Activated CD8-positive, alpha-beta T cell treated with anti-CD3 and anti-CD28 coated beads for 36 hours (primary cell): ENCODE measurements at regions not wholly inside any gene's neighbourhood (a gene's known extent, or its start where the extent isn't known, plus 50 kb on each side); places are given as distances from the start of the nearest gene placed in this dataset.

Experiments
- ATAC-seq: fragments of 200-7000 bp; cut with Tn5 transposase; one replicate; pipeline ENCODE4 v1.10.0; 2021; ENCODE audit warnings: mild to moderate bottlenecking, moderate library complexity
- CTCF ChIA-PET: fragments of 350-600 bp; sonication (Branson Sonifier 250); formaldehyde crosslinking; loops from one replicate; lab custom pipeline; 2021; ENCODE audit warnings: antibody characterized with exemption; lab: Charles Lee
- POLR2A ChIA-PET: fragments of 350-600 bp; sonication (Branson Sonifier 250); formaldehyde crosslinking; loops from one replicate; lab custom pipeline; 2021; ENCODE audit warnings: antibody characterized with exemption; lab: Charles Lee
- DNase-seq: peaks from one replicate; pipeline ENCODE4 v3.0.0-alpha.2; 2020
- H3K27ac Mint-ChIP-seq: one replicate; pipeline ENCODE4 v1.8.0; 2021; ENCODE audit warnings: mild to moderate bottlenecking, mixed read lengths
- H3K27me3 Mint-ChIP-seq: one replicate; pipeline ENCODE4 v1.8.0; 2021; ENCODE audit warnings: mixed read lengths
- H3K36me3 Mint-ChIP-seq: one replicate; pipeline ENCODE4 v1.8.0; 2021; ENCODE audit warnings: low read depth, mixed read lengths
- H3K4me1 Mint-ChIP-seq: one replicate; pipeline ENCODE4 v1.8.0; 2021; ENCODE audit warnings: low read depth, mixed read lengths
- H3K4me3 Mint-ChIP-seq: one replicate; pipeline ENCODE4 v1.8.0; 2021; ENCODE audit warnings: mild to moderate bottlenecking, moderate library complexity, mixed read lengths
- H3K9me3 Mint-ChIP-seq: one replicate; pipeline ENCODE4 v1.8.0; 2021; ENCODE audit warnings: mixed read lengths
- intact Hi-C: fragments of 100-400 bp; cut with micrococcal nuclease; formaldehyde crosslinking; loops from one replicate; pipeline ENCODE4 v1.10.0; 2022
- TF ChIP-seq, protein P1 (sequence below): fragments of 200-600 bp; IDR thresholded peaks from one replicate; pipeline ENCODE4 v1.8.0; 2022; ENCODE audit warnings: antibody characterized with exemption, mild to moderate bottlenecking

- intact Hi-C loops = no loop called here
- ATAC-seq = no peak
- POLR2A ChIA-PET = no interaction called here
- TF ChIP-seq, protein P1, sequence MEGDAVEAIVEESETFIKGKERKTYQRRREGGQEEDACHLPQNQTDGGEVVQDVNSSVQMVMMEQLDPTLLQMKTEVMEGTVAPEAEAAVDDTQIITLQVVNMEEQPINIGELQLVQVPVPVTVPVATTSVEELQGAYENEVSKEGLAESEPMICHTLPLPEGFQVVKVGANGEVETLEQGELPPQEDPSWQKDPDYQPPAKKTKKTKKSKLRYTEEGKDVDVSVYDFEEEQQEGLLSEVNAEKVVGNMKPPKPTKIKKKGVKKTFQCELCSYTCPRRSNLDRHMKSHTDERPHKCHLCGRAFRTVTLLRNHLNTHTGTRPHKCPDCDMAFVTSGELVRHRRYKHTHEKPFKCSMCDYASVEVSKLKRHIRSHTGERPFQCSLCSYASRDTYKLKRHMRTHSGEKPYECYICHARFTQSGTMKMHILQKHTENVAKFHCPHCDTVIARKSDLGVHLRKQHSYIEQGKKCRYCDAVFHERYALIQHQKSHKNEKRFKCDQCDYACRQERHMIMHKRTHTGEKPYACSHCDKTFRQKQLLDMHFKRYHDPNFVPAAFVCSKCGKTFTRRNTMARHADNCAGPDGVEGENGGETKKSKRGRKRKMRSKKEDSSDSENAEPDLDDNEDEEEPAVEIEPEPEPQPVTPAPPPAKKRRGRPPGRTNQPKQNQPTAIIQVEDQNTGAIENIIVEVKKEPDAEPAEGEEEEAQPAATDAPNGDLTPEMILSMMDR = no peak
- H3K9me3 Mint-ChIP-seq = no peaks in the 10 kb centered on the region
- CTCF ChIA-PET = no interaction called here
- H3K4me1 Mint-ChIP-seq = no peaks in the 10 kb centered on the region
- no peak for DNase-seq
- no peak overlapping the region for H3K4me3 Mint-ChIP-seq
- no peaks in the 10 kb centered on the region for H3K27me3 Mint-ChIP-seq
- H3K36me3 Mint-ChIP-seq = no peaks in the 10 kb centered on the region
- no peak overlapping the region for H3K27ac Mint-ChIP-seq
These were observed 185.7 kb downstream of the RFC3 start for GRCh38 chr13:34003656-34004055.

DNA sequence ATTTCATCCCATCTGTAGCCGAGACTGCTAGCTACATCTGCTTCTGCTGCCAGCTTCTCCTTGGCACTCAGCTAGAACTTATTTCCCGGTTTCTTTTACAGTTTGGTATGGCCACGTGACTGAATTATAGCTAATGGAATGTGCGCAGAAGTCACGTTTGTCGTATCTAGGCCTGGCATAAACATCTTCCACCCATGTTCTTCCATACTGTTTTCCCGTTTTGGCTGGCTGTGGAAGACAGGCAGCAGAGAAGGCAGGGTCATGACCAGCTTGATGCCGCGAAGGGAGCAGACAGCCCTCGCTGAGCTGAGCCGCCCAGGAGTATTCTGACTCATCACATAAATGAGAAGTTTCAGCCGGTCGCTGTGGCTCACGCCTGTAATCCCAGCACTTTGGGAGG lies 186.7 kb downstream of the RFC3 start:
- CTCF ChIA-PET = no interaction called here
- no peak for DNase-seq
- Mint-ChIP-seq H3K9me3 (no peaks in the 10 kb centered on the region), H3K27ac (no peak overlapping the region), H3K36me3 (no peaks in the 10 kb centered on the region), H3K4me1 (no peaks in the 10 kb centered on the region), H3K27me3 (no peaks in the 10 kb centered on the region), H3K4me3 (no peak overlapping the region)
- TF ChIP-seq, protein P1 = no peak
- no peak for ATAC-seq
- intact Hi-C loops = no loop called here
- POLR2A ChIA-PET = no interaction called here

- no peak overlapping the region for H3K27ac Mint-ChIP-seq
- ATAC-seq (no peak), DNase-seq (no peak)
- no peak overlapping the region for H3K4me3 Mint-ChIP-seq
- ChIA-PET POLR2A (no interaction called here), CTCF (no interaction called here)
- no peaks in the 10 kb centered on the region for H3K36me3 Mint-ChIP-seq
- H3K9me3 Mint-ChIP-seq = no peaks in the 10 kb centered on the region
- H3K27me3 Mint-ChIP-seq = no peaks in the 10 kb centered on the region
- TF ChIP-seq, protein P1 = no peak
- intact Hi-C loops = no loop called here
- H3K4me1 Mint-ChIP-seq = no peaks in the 10 kb centered on the region
These were observed 188.1 kb downstream of the RFC3 start for GRCh38 chr13:34006011-34006410.

- Mint-ChIP-seq H3K4me3 (no peak overlapping the region), H3K27me3 (no peaks in the 10 kb centered on the region), H3K4me1 (no peaks in the 10 kb centered on the region), H3K9me3 (no peaks in the 10 kb centered on the region), H3K36me3 (no peaks in the 10 kb centered on the region), H3K27ac (no peak overlapping the region)
- CTCF ChIA-PET = interaction anchor here (0.7 kb wide), 1 partner anchor 15 kb away, joined by 3 read pairs; no protein-coding TSS in a partner anchor
- intact Hi-C loops = no loop called here
- TF ChIP-seq, protein P1 = no peak
- ATAC-seq = no peak
- POLR2A ChIA-PET = no interaction called here
- DNase-seq = no peak
These were observed 193.7 kb downstream of the RFC3 start for GRCh38 chr13:34011552-34012085.

DNA sequence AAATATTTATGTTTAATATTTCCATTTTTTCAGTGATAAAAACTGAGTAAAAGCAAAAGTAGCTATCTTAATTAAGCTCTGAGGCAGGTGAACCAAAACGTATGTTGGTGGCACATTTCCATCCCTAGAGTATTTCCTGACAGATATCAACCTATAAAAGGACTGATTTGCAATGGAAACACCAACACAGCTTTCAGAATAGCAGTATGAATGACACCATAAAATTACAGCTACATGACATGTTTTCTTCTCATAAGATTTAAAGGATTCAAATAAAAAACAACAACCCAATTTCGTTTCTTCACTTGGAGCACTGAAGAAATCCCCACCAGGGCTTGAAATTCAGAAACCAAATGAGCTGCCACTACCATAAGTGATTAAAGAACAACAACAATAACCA lies 194.4 kb downstream of the RFC3 start:
- Mint-ChIP-seq H3K4me3 (no peak overlapping the region), H3K27ac (no peak overlapping the region), H3K4me1 (no peaks in the 10 kb centered on the region), H3K27me3 (no peaks in the 10 kb centered on the region), H3K36me3 (no peaks in the 10 kb centered on the region), H3K9me3 (no peaks in the 10 kb centered on the region)
- POLR2A ChIA-PET = no interaction called here
- TF ChIP-seq, protein P1 = no peak
- ATAC-seq (no peak), DNase-seq (no peak)
- CTCF ChIA-PET = no interaction called here
- intact Hi-C loops = no loop called here
